K562 (cell line): ENCODE measurements at regions not wholly inside any gene's neighbourhood (a gene's known extent, or its start where the extent isn't known, plus 50 kb on each side); places are given as distances from the start of the nearest gene placed in this dataset.

Experiments
- DIDO1 ChIP-seq: fragments of 450-650 bp; IDR thresholded peaks from 2 replicates; pipeline ENCODE4 v1.6.1; 2016; ENCODE audit warnings: low read depth, missing biosample characterization, missing genetic modification characterization
- HDAC6 ChIP-seq: IDR thresholded peaks from 2 replicates; pipeline ENCODE4 v1.6.1; 2012; ENCODE audit warnings: low read depth, mild to moderate bottlenecking, control low read depth, inconsistent platforms, low read length, moderate library complexity
- KLF13 ChIP-seq: fragments of 450-650 bp; IDR thresholded peaks from 2 replicates; pipeline ENCODE4 v1.6.1; 2016; ENCODE audit warnings: missing genetic modification characterization, low read depth, mild to moderate bottlenecking, missing compliant biosample characterization, moderate library complexity, borderline replicate concordance
- MEIS2 ChIP-seq: fragments of 450-650 bp; IDR thresholded peaks from 2 replicates; pipeline ENCODE4 v1.6.1; 2014; ENCODE audit warnings: mild to moderate bottlenecking; ENCODE audit not compliant: partially characterized antibody
- MLX ChIP-seq, 2 experiments: fragments of 450-650 bp in 1 of 2; sonication (generic) in 1 of 2; formaldehyde crosslinking; conservative IDR thresholded peaks; 2 replicates each; pipeline versions ENCODE4 v1.4.0 to v1.8.1; 2020 to 2022; ENCODE audit warnings: mild to moderate bottlenecking in 1 of 2, missing genetic modification reagents in 1 of 2
- MNT ChIP-seq, 2 experiments: fragments of 450-650 bp; conservative IDR thresholded peaks; 2 replicates each; pipeline ENCODE4 v1.6.1; 2017; ENCODE audit warnings: mild to moderate bottlenecking in 2 of 2, moderate library complexity in 2 of 2
- MYC ChIP-seq, 2 experiments: fragments of 250-450 bp in 1 of 2; sonication (Bioruptor Pico) in 1 of 2; IDR thresholded peaks; 2 replicates each; pipeline versions ENCODE4 v1.5.1 to v1.6.1; 2012 to 2021; ENCODE audit warnings: low read depth in 2 of 2, borderline replicate concordance in 1 of 2, improper control_type of control experiment in 1 of 2, low read length in 1 of 2, mild to moderate bottlenecking in 1 of 2, moderate library complexity in 1 of 2
- NELFE ChIP-seq: IDR thresholded peaks from 2 replicates; pipeline ENCODE4 v1.6.1; 2011; ENCODE audit warnings: mild to moderate bottlenecking; ENCODE audit not compliant: insufficient read depth, insufficient read length
- POLR2AphosphoS5 ChIP-seq: IDR thresholded peaks from 2 replicates; pipeline ENCODE4 v1.6.1; 2011; ENCODE audit warnings: mild to moderate bottlenecking, low read depth, low read length, moderate library complexity; ENCODE audit not compliant: control insufficient read depth, insufficient read depth
- ZC3H4 ChIP-seq: sonication (generic); formaldehyde crosslinking; IDR thresholded peaks from 2 replicates; pipeline ENCODE4 v1.9.0; 2021; ENCODE audit warnings: missing genetic modification reagents, borderline replicate concordance
- ZKSCAN1 ChIP-seq: fragments of 150-350 bp; IDR thresholded peaks from 2 replicates; pipeline ENCODE4 v1.6.1; 2016; ENCODE audit warnings: low read depth, low read length
- ZNF507 ChIP-seq: conservative IDR thresholded peaks from 2 replicates; pipeline ENCODE4 v1.6.1; 2017; ENCODE audit warnings: missing genetic modification characterization, missing compliant biosample characterization
- TF ChIP-seq, protein P1 (sequence below): fragments of 450-650 bp; IDR thresholded peaks from 2 replicates; pipeline ENCODE4 v1.6.1; 2016
- TF ChIP-seq, protein P2 (sequence below), 3 experiments: IDR thresholded peaks in 2 of 3; conservative IDR thresholded peaks in 1 of 3; 2 replicates each; pipeline ENCODE4 v1.5.1; 2011 to 2012; ENCODE audit warnings: low read length in 3 of 3, mild to moderate bottlenecking in 3 of 3, control low read depth in 2 of 3, improper control_type of control experiment in 1 of 3, inconsistent platforms in 1 of 3, low read depth in 1 of 3, mixed read lengths in 1 of 3, moderate library complexity in 1 of 3; ENCODE audit not compliant: insufficient read depth in 2 of 3

DNA sequence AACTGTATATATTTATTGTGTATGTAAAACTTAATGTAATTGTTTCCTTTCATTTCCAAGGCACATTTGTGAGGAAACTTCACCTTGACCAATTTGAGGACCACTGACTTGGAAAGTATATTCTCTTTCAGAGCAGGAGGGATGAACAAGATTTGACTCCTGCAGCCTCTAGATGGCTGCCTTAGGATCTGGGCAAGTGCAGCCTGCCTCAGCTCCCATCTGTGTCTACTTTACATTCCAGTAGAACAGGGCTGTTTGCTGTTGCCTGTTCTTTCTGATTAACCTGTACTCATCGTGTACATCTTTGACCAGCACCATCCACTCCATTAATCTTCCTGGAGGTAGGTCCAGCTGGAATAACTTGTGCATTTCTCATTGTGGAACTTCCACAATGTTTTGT, 312.8 kb downstream of the HLX start:
- no peak for TF ChIP-seq MYC (IDR thresholded peaks at IDR 0.05; ENCODE audit: low read depth, low read length)
- no peak for TF ChIP-seq MYC (CRISPR knock-in tag; IDR thresholded peaks at IDR 0.05; ENCODE audit: borderline replicate concordance, low read depth)
- TF ChIP-seq MEIS2, result no peak
- TF ChIP-seq POLR2AphosphoS5, result no peak
- TF ChIP-seq DIDO1, result no peak
- no peak for TF ChIP-seq ZNF507 (tag)
- TF ChIP-seq, protein P1, sequence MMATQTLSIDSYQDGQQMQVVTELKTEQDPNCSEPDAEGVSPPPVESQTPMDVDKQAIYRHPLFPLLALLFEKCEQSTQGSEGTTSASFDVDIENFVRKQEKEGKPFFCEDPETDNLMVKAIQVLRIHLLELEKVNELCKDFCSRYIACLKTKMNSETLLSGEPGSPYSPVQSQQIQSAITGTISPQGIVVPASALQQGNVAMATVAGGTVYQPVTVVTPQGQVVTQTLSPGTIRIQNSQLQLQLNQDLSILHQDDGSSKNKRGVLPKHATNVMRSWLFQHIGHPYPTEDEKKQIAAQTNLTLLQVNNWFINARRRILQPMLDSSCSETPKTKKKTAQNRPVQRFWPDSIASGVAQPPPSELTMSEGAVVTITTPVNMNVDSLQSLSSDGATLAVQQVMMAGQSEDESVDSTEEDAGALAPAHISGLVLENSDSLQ, result no peak
- TF ChIP-seq KLF13, result no peak
- no peak for TF ChIP-seq MNT (conservative IDR thresholded peaks at IDR 0.05)
- TF ChIP-seq ZC3H4 (CRISPR knock-in tag), result no peak
- TF ChIP-seq ZKSCAN1, result no peak
- no peak for TF ChIP-seq NELFE
- TF ChIP-seq HDAC6, result no peak
- TF ChIP-seq MLX (CRISPR knock-in tag; conservative IDR thresholded peaks at IDR 0.05), result no peak
- TF ChIP-seq, protein P2, sequence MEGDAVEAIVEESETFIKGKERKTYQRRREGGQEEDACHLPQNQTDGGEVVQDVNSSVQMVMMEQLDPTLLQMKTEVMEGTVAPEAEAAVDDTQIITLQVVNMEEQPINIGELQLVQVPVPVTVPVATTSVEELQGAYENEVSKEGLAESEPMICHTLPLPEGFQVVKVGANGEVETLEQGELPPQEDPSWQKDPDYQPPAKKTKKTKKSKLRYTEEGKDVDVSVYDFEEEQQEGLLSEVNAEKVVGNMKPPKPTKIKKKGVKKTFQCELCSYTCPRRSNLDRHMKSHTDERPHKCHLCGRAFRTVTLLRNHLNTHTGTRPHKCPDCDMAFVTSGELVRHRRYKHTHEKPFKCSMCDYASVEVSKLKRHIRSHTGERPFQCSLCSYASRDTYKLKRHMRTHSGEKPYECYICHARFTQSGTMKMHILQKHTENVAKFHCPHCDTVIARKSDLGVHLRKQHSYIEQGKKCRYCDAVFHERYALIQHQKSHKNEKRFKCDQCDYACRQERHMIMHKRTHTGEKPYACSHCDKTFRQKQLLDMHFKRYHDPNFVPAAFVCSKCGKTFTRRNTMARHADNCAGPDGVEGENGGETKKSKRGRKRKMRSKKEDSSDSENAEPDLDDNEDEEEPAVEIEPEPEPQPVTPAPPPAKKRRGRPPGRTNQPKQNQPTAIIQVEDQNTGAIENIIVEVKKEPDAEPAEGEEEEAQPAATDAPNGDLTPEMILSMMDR (IDR thresholded peaks at IDR 0.05 in 2 of 3, conservative IDR thresholded peaks at IDR 0.05 in 1 of 3; ENCODE audit: insufficient read depth in 2 of 3, low read depth in 1 of 3, low read length in 3 of 3), result no peak
